ENCODE measurements at regions not wholly inside any gene's neighbourhood (a gene's known extent, or its start where the extent isn't known, plus 50 kb on each side); places are given as distances from the start of the nearest gene placed in this dataset.

- Mint-ChIP-seq H3K4me3 (ENCODE audit: unreplicated experiment) (no peak overlapping the region), H3K27me3 (ENCODE audit: unreplicated experiment) (no peaks in the 10 kb centered on the region), H3K9me3 (ENCODE audit: unreplicated experiment) (peaks cover 2% of the 10 kb centered on the region), H3K36me3 (ENCODE audit: unreplicated experiment) (no peaks in the 10 kb centered on the region), H3K4me1 (ENCODE audit: low read depth, unreplicated experiment) (peaks cover 5% of the 10 kb centered on the region), H3K27ac (ENCODE audit: unreplicated experiment) (no peak overlapping the region)
- TF ChIP-seq CTCF (IDR thresholded peaks at IDR 0.05; ENCODE audit: partially characterized antibody, unreplicated experiment): no peak
- no peak for DNase-seq
Measured at GRCh38 chr11:28833670-28834069, 725.5 kb downstream of the METTL15 start.

DNA sequence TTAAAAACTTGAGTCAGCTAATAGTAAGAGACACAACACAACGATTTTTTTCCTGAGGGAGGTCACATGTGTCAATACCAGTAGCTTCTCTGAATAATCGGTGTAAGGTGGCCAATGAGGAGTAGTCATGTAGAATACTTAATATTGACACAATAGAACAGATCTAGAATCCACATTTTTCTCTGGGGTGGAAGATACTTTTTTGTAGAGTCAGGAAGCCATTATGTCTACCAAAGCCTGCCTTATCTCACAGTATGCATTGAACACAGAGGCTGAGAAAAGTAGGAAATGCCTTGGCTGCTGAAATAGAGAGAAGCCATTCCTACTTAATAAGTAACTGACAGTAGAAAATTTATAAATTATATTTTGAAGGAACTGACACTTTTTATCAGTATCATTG is 725.0 kb downstream of the METTL15 start:
- H3K4me1 Mint-ChIP-seq (ENCODE audit: low read depth, unreplicated experiment): peaks cover 5% of the 10 kb centered on the region
- peaks cover 2% of the 10 kb centered on the region for H3K9me3 Mint-ChIP-seq (ENCODE audit: unreplicated experiment)
- DNase-seq: no peak
- no peak for TF ChIP-seq CTCF (IDR thresholded peaks at IDR 0.05; ENCODE audit: partially characterized antibody, unreplicated experiment)
- H3K4me3 Mint-ChIP-seq (ENCODE audit: unreplicated experiment): no peak overlapping the region
- H3K36me3 Mint-ChIP-seq (ENCODE audit: unreplicated experiment): no peaks in the 10 kb centered on the region
- H3K27ac Mint-ChIP-seq (ENCODE audit: unreplicated experiment): no peak overlapping the region
- H3K27me3 Mint-ChIP-seq (ENCODE audit: unreplicated experiment): no peaks in the 10 kb centered on the region

DNA sequence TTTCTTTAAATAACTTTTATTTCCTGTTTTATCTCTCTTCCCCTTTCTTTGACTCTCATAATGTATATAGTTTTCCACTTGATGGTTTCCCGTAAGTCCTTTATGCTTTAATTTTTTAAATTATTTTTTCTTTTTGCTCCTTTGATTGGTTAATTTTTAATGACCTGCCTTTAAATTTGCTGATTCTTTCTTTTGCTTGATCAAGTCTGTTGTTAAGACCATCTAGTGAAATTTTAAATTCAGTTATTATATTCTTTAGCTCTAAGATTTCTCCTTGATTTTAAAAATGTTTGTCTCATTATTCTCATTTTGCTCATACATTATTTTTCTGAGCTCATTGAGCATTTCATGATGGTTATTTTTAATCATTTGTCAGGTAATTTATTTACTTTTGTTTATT is 718.6 kb downstream of the METTL15 start:
- Mint-ChIP-seq H3K27ac (ENCODE audit: unreplicated experiment) (no peak overlapping the region), H3K4me1 (ENCODE audit: low read depth, unreplicated experiment) (no peaks in the 10 kb centered on the region), H3K27me3 (ENCODE audit: unreplicated experiment) (no peaks in the 10 kb centered on the region), H3K9me3 (ENCODE audit: unreplicated experiment) (peaks cover 2% of the 10 kb centered on the region), H3K36me3 (ENCODE audit: unreplicated experiment) (peaks cover 10% of the 10 kb centered on the region), H3K4me3 (ENCODE audit: unreplicated experiment) (no peak overlapping the region)
- DNase-seq: no peak
- no peak for TF ChIP-seq CTCF (IDR thresholded peaks at IDR 0.05; ENCODE audit: partially characterized antibody, unreplicated experiment)

DNA sequence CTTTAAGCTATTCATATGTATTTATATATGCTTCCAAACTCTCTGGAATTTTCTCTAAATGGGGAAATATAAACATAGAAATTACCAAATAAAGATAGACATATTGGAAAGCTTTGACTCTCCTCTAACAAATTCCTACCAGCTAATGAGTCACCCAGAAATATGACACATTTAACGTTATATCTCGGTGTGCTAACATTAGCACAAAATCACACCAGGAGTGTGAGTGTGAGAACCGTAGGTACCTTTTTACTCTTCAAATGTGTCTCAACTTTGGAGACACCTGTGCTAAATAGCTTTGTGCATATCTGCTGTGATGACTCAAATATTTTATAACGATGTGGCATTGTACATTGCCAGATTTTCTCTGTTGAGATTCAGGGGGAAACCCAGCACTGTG is 714.4 kb downstream of the METTL15 start:
- Mint-ChIP-seq H3K27ac (ENCODE audit: unreplicated experiment) (no peak overlapping the region), H3K27me3 (ENCODE audit: unreplicated experiment) (no peaks in the 10 kb centered on the region), H3K9me3 (ENCODE audit: unreplicated experiment) (no peaks in the 10 kb centered on the region), H3K4me1 (ENCODE audit: low read depth, unreplicated experiment) (no peaks in the 10 kb centered on the region), H3K4me3 (ENCODE audit: unreplicated experiment) (no peak overlapping the region), H3K36me3 (ENCODE audit: unreplicated experiment) (peaks cover 10% of the 10 kb centered on the region)
- TF ChIP-seq CTCF (IDR thresholded peaks at IDR 0.05; ENCODE audit: partially characterized antibody, unreplicated experiment): no peak
- no peak for DNase-seq

DNA sequence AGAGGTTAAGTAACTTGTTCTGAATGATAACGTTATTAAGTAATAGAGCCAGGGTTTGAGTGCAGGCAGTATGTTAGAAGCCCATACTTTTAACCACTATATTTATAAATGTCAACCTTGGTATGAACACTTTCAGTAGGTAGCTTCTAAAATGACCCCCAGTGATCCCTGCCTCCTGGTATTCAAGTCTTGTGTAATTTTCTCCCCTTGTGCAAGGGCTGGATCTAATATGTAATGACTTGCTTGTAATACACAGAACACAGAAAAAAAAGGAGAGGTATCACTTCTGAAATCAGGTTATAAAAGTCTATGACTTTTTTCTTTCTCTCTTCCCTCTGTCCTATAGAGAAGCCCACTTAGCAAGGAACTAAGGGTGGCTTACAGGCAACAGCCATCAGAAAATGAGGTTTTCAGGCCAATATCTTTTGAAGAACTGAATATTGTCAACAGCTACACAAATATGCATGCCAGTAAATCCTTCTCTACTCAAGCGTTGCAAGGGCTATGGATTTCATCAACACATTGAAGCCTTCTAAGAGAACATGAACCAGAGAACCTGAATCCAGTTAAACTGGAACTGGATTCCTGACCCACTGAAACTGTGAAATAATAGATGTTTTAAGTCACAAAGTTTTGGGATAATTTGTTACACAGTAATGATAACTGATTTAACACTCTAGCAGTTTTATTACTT is 712.3 kb downstream of the METTL15 start:
- no peak overlapping the region for H3K27ac Mint-ChIP-seq (ENCODE audit: unreplicated experiment)
- H3K36me3 Mint-ChIP-seq (ENCODE audit: unreplicated experiment): no peaks in the 10 kb centered on the region
- no peak for TF ChIP-seq CTCF (IDR thresholded peaks at IDR 0.05; ENCODE audit: partially characterized antibody, unreplicated experiment)
- no peak overlapping the region for H3K4me3 Mint-ChIP-seq (ENCODE audit: unreplicated experiment)
- no peaks in the 10 kb centered on the region for H3K9me3 Mint-ChIP-seq (ENCODE audit: unreplicated experiment)
- H3K4me1 Mint-ChIP-seq (ENCODE audit: low read depth, unreplicated experiment): no peaks in the 10 kb centered on the region
- no peaks in the 10 kb centered on the region for H3K27me3 Mint-ChIP-seq (ENCODE audit: unreplicated experiment)
- no peak for DNase-seq

Data from glutamatergic neuron (in vitro differentiated cells).